HG02885 (cell line): ENCODE measurements at regions not wholly inside any gene's neighbourhood (a gene's known extent, or its start where the extent isn't known, plus 50 kb on each side); places are given as distances from the start of the nearest gene placed in this dataset.

ENCODE experiments used
- ATAC-seq: cut with Tn5 transposase; IDR thresholded peaks from one replicate; pipeline ENCODE4 v1.9.1; 2021; ENCODE audit warnings: mild to moderate bottlenecking; ENCODE audit not compliant: unreplicated experiment, poor library complexity

GRCh38 chr22:49660794-49661781 lies 166.6 kb downstream of the BRD1 start:
- no peak for ATAC-seq

- no peak for ATAC-seq
These were observed 167.4 kb downstream of the BRD1 start for GRCh38 chr22:49660321-49660720.

- ATAC-seq: no peak
These were observed 167.8 kb downstream of the BRD1 start for GRCh38 chr22:49659924-49660315.

- ATAC-seq: no peak
These were observed 168.3 kb downstream of the BRD1 start for GRCh38 chr22:49659281-49659923.

GRCh38 chr22:49658902-49659280 lies 168.8 kb downstream of the BRD1 start:
- no peak for ATAC-seq

GRCh38 chr22:49657974-49658590 lies 169.6 kb downstream of the BRD1 start:
- ATAC-seq: no peak

- peak; percentile 65 for ATAC-seq
These were observed 170.2 kb downstream of the BRD1 start for GRCh38 chr22:49657275-49657973.

- peak; percentile 40 for ATAC-seq
These were observed 170.8 kb downstream of the BRD1 start for GRCh38 chr22:49656883-49657274.

- peak; percentile 18 for ATAC-seq
These were observed 171.3 kb downstream of the BRD1 start for GRCh38 chr22:49656291-49656851.

GRCh38 chr22:49655168-49655812 lies 172.4 kb downstream of the BRD1 start:
- no peak for ATAC-seq

- no peak for ATAC-seq
These were observed 177.1 kb downstream of the BRD1 start for GRCh38 chr22:49650336-49651241.

GRCh38 chr22:49649166-49650068 lies 178.3 kb downstream of the BRD1 start:
- no peak for ATAC-seq

GRCh38 chr22:49648053-49648452 lies 179.6 kb downstream of the BRD1 start:
- ATAC-seq: no peak

- no peak for ATAC-seq
These were observed 180.0 kb downstream of the BRD1 start for GRCh38 chr22:49647627-49648026.

- no peak for ATAC-seq
These were observed 180.8 kb downstream of the BRD1 start for GRCh38 chr22:49646876-49647275.

GRCh38 chr22:49645791-49646550 lies 181.7 kb downstream of the BRD1 start:
- no peak for ATAC-seq

- ATAC-seq: no peak
These were observed 182.4 kb downstream of the BRD1 start for GRCh38 chr22:49645257-49645656.
